Non-pigmented ciliary epithelial cell (primary cell): ENCODE measurements at regions not wholly inside any gene's neighbourhood (a gene's known extent, or its start where the extent isn't known, plus 50 kb on each side); places are given as distances from the start of the nearest gene placed in this dataset.

Experiments used
- DNase-seq: peaks from one replicate; pipeline ENCODE4 v3.0.0-alpha.2; 2010; ENCODE audit warnings: low read depth

DNA sequence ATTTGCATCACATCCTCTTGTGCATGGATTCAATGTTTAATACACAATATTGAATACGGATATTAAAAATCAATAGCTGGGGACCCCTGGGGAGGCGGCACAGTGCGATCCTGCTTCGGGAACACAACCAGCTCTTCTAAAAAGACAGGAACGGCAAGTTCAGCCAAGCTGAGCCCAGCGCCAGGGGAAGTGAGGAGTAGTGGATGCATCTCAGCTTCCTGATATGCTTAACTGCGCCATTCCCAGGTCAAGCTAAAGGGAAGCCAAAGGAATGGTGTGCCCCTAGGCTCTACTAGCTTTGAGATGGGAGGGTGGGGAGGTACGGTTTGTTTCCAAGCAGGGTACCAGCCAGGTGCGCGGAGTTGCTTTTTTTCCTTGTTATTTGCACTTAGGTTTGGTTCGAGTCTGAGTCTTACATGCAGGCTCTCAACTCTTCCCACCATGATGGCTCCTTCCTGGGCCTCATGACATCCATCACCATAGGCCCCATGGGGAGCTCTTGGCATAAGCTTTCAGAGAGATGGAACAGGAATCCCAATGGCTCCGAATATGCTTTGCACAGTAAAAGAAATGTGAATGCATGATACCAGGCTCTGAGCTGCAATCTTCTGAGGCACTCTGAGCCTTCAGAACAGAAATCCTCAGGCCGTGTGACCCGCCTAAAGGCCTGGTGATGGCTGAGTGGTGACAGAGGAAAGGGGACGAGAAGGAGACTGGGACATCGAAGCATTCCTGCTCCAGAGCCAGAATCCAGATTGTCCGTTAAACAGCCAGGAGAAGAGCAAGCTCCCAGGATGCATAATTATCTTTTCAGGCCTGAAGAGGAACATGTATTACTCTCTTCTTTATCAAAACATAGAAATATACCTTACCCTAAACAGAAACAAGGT, 51.8 kb upstream of the BCOR start:
- no peak for DNase-seq

DNA sequence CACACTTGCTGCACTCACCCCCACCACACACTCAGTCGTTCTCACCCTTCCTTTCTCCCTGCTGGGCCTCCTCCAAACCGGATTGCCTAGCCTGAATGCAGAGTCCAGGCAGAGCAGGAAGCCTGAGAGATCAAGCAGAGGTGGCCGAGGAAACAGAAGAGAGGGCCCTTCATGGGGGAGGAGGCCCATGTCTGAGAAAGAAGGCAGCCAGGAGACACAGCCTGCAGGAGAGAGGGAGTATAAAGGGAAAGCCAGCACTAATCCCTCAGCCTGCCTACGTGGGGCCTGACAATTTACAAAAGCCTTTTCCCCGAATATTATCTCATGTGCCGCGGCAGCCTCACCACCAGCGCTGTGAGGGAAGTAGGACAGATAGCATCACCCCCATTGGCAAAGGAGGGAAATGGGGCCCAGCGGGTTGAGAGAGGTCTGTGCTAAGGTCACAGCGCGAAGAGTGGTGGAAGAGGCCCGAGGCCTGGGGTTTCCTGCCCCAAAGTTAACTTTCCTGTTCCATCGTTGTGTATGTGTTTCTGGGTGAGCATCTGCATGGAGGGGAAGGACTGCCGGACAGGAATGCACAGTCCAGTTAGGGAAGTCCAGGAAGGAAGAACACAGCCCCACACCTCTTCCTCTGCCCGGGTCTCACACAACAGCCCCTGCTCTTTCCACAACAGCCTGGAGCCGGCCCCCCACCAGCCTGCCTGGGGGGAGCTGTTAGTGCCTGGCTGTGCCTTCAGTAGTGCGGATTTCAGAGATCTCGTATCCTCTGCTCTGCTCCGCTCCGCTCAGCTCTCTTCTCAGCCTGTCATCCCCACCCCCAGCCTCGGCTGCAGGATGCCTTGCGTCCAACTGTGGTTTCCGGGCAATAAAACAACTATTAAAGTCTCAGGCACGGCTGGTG, 50.9 kb upstream of the BCOR start:
- no peak for DNase-seq

- DNase-seq, result no peak
Observed at GRCh38 chrX:40147971-40148370, 50.2 kb upstream of the BCOR start.
